NCI-H526 treated with DMSO at 0.1 percent for 48 hours (cell line): ENCODE measurements at regions not wholly inside any gene's neighbourhood (a gene's known extent, or its start where the extent isn't known, plus 50 kb on each side); places are given as distances from the start of the nearest gene placed in this dataset.
"Not testable (repeated sequence)": the region's sequence is repeated elsewhere in the genome, so short reads cannot be mapped to it uniquely, and the experiment has no call there.

ENCODE experiments used
- DNase-seq: peaks from one replicate; lab custom pipeline; 2025; lab: John Stamatoyannopoulos, UW

DNA sequence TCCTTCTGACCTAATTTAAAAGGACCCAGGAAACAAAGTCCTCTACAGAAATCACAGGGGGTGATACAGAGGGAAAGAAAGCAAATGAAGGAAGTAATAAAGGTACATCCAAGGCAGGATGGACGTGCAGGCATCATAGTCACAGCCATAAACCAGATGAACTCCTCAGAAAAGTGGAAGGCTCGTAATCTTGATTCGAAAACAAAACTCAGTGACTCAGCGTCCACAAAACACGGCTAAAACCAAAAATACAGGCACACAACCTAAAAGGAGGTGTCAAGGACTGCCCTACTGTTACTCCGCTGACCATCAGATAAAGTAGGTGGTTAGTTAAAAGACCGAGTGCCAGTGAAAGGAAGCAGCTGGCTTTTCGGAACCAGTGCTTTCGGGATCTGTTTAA, 81.5 kb downstream of the TRIM69 start:
- DNase-seq, result not testable (repeated sequence)

DNA sequence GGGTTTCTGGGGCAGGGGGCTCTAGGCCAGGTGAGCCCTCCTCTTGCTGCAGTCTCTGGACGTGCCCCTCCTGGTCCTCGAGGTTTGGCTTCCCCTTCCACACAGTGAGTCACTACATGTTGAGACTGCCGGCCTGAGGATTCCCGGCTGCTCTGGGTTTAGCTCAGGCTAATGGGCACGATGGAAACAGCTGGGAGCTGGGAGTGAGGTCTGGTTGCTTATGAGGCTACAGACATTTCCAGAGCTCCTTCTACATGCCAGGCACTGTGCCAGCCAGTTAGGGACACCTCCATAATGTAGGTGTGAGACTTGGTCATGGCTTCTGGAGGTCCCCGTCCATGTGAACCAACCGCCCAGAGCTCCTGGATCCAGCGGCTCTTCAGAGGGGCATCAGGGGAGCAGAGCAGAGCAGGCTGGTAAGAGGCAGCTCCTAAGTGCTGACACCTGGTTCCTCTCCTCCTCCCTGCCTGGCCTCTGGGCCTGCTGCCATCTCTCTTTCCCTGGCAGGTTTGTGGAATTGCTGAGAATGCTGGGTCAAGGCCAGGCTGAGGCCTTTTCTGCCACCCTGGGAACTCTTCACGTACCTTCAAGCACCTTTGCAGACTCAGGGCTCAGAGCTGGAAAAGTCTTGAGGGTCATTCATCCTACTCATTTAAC, 83.1 kb downstream of the TRIM69 start:
- DNase-seq, result not testable (repeated sequence)

GRCh38 chr15:44820535-44820934, 84.2 kb downstream of the TRIM69 start:
- DNase-seq, result not testable (repeated sequence)

DNA sequence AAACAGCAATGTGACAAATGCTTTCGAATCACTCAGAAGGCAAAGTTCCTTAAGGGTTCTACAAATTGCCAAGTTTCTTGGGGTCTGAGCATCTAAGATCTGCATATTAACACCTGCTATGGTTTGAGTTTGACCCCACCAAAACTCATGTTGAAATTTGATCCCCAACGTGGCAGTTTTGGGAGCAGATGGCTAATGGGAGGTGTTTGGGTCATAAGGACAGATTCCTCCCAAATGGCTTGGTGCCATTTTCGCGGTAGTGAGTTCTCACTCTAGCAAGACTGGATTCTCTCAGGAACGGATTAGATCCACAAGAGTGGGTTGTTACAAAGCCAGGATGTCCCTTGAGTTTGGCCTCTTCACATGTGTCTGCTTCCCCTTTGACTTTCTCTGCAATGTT, 84.6 kb downstream of the TRIM69 start:
- not testable (repeated sequence) for DNase-seq

- not testable (repeated sequence) for DNase-seq
These were observed 88.2 kb downstream of the TRIM69 start for GRCh38 chr15:44824277-44825145.

DNA sequence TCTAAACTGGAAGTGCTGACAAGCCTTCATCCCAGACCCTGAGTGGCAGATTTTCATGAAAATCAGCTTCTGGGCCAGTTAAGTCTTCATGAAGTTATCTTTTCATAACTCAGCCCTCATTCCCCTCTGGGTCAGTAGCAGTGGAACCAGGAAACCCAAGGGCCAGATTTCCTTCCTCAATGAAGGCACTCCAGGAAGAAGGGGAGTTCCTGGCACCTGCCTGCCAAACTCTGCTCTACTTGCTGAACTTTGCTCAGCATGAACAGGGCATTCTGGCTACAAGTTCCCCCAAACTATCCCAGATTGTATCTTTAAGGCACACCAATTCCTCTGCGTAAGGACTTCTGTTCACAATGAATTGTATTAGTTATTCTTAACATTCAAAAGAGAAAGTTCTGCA, 90.3 kb downstream of the TRIM69 start:
- DNase-seq, result not testable (repeated sequence)

DNA sequence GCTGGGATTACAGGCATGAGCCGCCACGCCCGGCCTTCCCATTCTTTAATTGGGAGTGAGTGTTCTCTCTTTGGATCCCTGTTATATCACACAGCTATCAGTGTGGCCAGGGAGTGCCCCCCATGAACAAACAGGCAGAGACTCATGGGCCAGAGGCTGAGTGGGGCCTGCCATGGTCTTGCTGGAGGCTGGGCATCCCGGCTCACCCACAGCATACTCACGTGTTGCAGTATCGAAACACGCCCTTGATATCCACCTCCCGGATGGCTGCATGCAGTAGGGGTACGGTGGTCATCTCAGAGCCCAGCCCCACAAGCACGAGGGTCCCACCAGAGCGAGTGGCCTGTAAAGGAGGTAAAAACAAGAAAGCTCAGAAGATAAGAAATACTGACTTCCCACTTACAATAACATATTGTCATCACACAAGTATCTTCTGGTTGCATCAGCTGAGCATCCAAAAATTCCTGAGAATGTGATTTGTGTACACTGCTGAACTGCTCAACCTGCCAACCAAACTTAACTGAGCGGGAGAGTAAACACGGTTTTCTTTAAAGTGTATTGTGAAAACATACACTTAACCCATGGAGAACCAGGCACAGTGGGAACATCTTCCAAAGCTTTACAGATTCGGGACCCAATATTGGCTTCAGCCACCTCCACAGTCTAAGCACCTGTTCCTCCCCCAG, 92.0 kb downstream of the TRIM69 start:
- not testable (repeated sequence) for DNase-seq

GRCh38 chr15:44829150-44829549, 92.8 kb downstream of the TRIM69 start:
- not testable (repeated sequence) for DNase-seq

DNA sequence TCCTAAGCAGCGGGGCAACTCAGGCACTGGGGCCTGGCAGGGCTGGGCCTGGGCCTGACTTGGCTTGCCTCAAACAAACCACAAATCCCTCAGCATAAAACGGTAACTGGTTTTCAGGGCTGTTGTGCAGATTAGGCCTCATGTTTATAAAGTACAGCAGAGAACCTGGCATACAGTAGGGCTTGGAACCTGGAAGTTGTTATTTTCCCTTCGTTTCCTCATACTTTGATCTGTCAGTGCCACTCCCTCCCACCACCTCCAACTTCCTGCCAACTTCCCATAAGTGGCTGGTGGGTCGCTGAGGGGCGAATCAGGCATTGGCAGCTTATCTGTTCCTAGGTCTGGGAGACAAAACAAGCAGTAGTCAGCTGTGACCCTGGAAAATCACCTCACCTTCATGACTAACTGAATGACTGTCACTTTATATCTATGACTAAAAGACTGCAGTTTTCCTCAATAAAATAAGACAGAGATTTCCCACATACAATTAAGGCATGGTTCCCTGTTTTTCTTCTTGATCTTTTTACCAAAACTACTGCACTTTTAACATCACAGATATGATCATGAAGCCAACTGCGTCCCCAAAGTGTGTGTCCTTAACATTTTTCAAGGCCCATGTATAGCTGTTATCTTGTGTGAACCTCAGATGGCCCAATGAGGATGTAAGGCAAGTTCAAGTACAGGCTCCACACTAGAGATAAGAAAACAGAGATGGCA, 94.5 kb downstream of the TRIM69 start:
- DNase-seq, result not testable (repeated sequence)

DNA sequence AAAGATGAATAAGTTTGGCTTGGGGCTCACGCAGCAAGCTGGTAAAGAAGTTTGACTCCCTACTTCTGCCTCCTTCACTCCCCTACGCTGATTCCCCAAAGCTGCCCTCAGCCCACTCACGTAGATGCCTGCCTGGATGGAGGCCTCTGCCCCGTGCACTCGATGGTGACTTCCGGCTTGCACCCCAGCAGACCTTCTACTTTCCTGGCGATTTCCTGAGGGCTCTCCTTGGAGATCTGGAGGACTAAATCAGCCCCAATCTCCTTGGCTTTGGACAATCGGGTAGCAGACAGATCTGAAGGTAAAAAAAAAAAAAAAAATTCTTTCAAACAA, 95.0 kb downstream of the TRIM69 start:
- DNase-seq, result not testable (repeated sequence)

DNA sequence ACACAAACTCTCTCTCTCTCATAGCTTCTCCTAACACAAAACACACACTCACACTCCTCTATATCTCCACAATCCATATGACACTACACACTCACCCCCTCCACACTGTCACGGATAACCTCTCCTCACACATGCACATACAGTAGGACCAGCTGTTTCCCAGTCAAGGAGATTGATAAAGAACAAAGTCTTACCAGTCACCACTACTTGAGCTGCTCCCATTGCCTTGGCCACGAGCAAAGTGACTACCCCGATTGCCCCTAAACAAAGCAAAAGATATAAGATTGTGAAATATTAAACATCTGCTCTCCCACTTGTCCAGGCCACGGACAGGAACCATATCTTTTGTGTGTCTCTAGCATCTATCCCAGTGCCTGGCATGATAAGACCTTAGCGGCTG, 95.8 kb downstream of the TRIM69 start:
- DNase-seq, result not testable (repeated sequence)

DNA sequence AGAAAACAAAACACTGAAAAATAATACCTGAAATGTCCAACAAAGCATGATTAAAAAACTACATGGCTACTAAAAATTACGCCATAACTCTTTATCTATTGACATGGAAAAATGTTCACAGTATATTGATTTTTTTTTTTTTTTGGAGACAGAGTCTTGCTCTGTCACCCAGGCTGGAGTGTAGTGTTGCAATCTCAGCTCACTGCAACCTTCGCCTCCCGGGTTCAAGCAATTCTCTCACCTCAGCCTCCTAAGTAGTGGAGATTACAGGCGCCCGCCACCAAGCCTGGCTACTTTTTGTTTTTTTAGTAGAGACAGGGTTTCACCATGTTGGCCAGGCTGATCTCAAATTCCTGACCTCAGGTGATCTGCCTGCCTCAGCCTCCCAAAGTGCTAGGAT, 96.8 kb downstream of the TRIM69 start:
- not testable (repeated sequence) for DNase-seq

DNA sequence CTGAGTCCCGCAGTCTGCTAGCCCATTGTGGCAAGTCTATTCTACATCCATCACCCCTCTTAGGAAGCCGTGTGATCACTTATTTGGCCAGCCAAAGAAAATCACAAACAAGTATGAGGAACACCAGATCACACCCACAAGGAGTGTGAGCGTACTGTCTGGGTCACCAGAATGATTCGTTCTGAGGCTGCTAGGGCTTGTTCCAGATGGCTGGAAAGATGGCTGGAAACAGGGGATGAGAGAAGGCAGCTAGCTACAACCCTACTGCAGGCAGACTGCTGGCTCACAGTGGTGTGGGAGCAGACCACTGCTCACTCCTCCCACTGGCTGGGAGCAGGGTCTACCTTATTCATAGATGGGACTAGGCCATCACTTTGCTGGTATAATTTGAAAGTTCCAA, 97.4 kb downstream of the TRIM69 start:
- not testable (repeated sequence) for DNase-seq

DNA sequence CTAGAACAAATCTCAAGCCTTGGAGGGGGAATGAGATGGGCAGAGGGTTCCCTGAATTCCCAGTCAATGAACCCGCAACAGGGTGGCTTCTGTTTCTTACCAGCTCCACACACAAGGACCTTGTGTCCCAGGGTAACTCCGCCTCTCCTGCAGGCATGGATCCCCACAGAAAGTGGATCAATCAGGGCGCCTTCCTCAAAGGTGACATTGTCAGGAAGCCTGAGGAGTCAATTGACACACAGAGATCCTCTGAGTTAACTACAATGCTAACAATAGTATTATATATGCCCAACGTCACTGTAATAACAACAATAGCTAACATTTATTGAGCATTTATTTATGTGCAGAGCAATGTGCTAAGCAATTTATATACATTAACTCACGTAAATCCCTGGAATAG, 98.8 kb downstream of the TRIM69 start:
- not testable (repeated sequence) for DNase-seq

GRCh38 chr15:44836094-44836493, 99.8 kb downstream of the TRIM69 start:
- no peak for DNase-seq

DNA sequence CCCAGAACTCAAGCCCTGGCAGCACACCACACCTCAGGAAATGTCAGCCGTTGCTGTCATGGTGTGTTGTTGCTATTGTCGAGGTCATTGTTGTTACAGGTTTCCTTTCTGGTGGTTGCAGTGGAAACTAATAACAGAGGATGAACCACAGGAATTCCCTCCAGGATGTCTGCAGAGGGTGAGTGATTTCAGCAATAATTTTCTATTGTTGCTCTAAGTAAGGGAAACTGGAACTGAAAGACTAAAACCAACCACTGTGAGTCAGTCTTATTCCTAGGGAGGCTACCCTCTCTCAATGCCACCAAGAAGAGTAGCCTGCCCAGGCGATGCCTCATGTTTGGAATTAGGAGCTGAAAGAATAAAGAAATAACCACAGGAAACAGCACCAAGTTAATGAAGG, 102.6 kb downstream of the TRIM69 start:
- not testable (repeated sequence) for DNase-seq

DNA sequence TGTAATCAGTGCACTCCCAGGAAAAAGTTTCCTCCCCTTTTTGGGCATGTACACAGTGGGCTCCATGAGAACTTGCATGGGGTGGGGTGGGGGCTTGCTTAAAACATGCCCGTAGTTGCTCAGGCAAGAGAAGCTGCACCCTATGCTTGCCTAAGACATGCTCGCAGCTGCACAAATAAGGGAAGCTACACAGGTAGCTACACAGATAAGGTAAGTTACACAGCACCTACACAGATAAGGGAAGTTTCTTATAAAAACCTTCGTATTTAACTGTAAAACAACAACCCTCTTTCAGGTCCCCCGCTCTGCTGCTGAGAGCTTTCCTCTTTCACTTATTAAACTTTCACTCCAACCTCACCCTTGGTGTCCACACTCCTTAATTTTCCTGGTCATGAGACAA, 105.4 kb downstream of the TRIM69 start:
- not testable (repeated sequence) for DNase-seq

DNA sequence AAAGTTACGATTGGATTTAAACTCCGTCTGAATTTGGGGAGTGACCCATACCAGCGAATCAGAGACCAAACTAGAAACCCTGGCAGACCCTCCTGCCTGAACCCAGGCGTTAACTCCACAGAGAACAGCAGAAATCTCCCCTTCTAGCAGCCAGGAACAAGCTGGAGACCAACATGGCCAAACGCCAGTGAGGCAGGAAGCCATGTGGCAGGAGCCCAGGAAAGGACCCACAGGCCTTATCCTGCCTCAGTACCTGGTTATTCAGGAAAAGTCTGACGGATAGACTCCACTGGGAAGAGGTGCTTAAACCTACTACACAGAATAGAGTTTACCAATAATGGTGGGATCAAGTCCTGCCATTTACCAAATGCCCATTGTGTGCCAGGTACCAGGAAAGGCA, 106.6 kb downstream of the TRIM69 start:
- not testable (repeated sequence) for DNase-seq

DNA sequence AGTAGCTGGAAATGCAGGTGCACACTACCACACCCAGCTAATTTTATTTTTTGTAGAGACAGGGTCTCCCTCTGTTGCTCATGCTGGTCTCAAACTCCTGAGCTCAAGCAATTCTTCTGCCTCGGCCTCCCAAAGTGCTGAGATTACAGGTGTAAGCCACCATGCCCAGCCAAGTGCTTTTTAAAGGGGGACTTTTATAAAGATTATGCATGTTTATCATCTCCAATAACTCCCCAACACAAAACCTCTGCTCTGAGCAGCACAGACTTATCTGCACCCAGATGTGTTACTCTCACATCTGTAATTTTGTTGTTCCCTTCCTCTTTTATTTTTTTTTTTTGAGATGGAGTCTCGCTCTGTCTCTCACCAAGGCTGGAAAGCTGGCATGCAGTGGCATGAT, 108.6 kb downstream of the TRIM69 start:
- not testable (repeated sequence) for DNase-seq

GRCh38 chr15:44846156-44846555, 109.8 kb downstream of the TRIM69 start:
- DNase-seq, result not testable (repeated sequence)

DNA sequence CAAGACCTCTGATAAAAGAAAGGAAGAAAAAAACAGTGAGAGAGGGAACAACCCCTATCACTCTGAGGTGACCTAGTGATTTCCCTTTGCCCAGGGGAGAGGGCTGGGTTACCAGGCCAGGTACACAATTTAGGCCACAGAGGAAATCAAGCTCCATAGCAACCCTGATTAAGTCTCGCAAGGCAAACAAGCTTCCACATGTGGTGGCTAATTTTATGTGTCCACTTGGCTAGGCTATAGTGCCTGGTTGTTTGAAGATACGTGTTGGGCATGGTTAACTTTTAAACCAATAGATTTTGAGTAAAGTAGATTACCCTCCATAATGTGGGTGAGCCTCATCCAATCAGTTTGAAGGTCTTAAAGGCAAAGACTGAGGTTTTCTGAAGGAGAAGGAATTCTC, 108.9 kb upstream of the TERB2 start:
- not testable (repeated sequence) for DNase-seq

DNA sequence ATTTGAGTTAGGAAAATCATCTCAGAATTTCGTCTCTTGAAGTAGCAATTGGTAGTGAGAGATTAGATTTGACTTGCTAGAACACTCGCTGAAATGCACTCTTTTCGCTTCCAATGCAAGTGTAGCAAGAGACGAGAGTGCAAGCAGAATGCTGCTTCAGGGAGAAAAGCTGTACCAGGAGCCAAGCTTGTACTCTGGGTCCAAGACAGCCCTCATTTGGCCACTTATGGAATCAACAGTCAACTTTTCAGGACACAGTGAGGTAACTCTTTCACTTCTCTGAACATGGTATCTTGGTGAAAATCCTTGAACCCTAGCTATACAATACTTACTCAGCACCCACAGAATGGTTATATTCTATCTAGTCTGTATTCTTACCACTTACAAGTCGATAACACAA, 107.6 kb upstream of the TERB2 start:
- DNase-seq, result not testable (repeated sequence)
